ENCODE measurements at regions not wholly inside any gene's neighbourhood (a gene's known extent, or its start where the extent isn't known, plus 50 kb on each side); places are given as distances from the start of the nearest gene placed in this dataset.

- no peak for TF ChIP-seq ZNF274 (IDR thresholded peaks at IDR 0.05; ENCODE audit: low read depth, low read length)
- no peak for TF ChIP-seq YY1 (IDR thresholded peaks at IDR 0.05; ENCODE audit: insufficient read depth, insufficient read length)
Observed at GRCh38 chr17:33500151-33500550, 207.1 kb upstream of the ASIC2 start.
